Keratinocyte (primary cell): ENCODE measurements at regions not wholly inside any gene's neighbourhood (a gene's known extent, or its start where the extent isn't known, plus 50 kb on each side); places are given as distances from the start of the nearest gene placed in this dataset.
"Not testable (repeated sequence)": the region's sequence is repeated elsewhere in the genome, so short reads cannot be mapped to it uniquely, and the experiment has no call there.

ENCODE experiments used
- CTCF ChIP-seq, 3 experiments: IDR thresholded peaks in 1 of 3; conservative IDR thresholded peaks in 1 of 3; optimal IDR thresholded peaks in 1 of 3; 2 replicates in 2 of 3; 3 replicates in 1 of 3; pipeline versions ENCODE3 to v1.5.1; 2011; ENCODE audit warnings: low read length in 3 of 3, mild to moderate bottlenecking in 3 of 3, moderate library complexity in 2 of 3, control low read depth in 1 of 3, inconsistent platforms in 1 of 3; ENCODE audit not compliant: insufficient read depth in 2 of 3; ENCODE audit errors: extremely low read depth in 1 of 3
- EZH2 ChIP-seq: IDR thresholded peaks from one replicate; pipeline ENCODE4 v1.6.1; 2012; ENCODE audit warnings: inconsistent platforms, mild to moderate bottlenecking, low read length, moderate library complexity

GRCh38 chr9:40174035-40174434, 818.6 kb downstream of the SPATA31A1 start:
- TF ChIP-seq CTCF (optimal IDR thresholded peaks at IDR 0.05 in 1 of 3, IDR thresholded peaks at IDR 0.05 in 1 of 3, conservative IDR thresholded peaks at IDR 0.05 in 1 of 3; ENCODE audit: extremely low read depth in 1 of 3, insufficient read depth in 2 of 3, low read length in 3 of 3); EZH2: not testable (repeated sequence)
